HEK293 (cell line): ENCODE measurements at regions not wholly inside any gene's neighbourhood (a gene's known extent, or its start where the extent isn't known, plus 50 kb on each side); places are given as distances from the start of the nearest gene placed in this dataset.

Experiments
- CTCF ChIP-seq: fragments of 450-650 bp; formaldehyde crosslinking; IDR thresholded peaks from 2 replicates; pipeline ENCODE4 v1.5.1; 2016; ENCODE audit warnings: missing biosample characterization, missing genetic modification characterization
- HOXA7 ChIP-seq: sonication (generic); formaldehyde crosslinking; IDR thresholded peaks from 2 replicates; pipeline ENCODE4 v1.8.1; 2022; ENCODE audit warnings: missing genetic modification reagents, borderline replicate concordance
- ZNF792 ChIP-seq: fragments of 450-650 bp; formaldehyde crosslinking; IDR thresholded peaks from 2 replicates; pipeline ENCODE4 v1.5.1; 2016; ENCODE audit warnings: missing biosample characterization, missing genetic modification characterization

- TF ChIP-seq CTCF (tag by site-specific recombination) (no peak), ZNF792 (tag by site-specific recombination) (no peak), HOXA7 (CRISPR knock-in tag) (no peak)
These were observed 188.4 kb downstream of the RRAGC start for GRCh38 chr1:38671221-38671620.
